ENCODE measurements at regions not wholly inside any gene's neighbourhood (a gene's known extent, or its start where the extent isn't known, plus 50 kb on each side); places are given as distances from the start of the nearest gene placed in this dataset.
A peak's percentile ranks its signal among the peaks of the same experiment; 100 is the strongest.

DNA sequence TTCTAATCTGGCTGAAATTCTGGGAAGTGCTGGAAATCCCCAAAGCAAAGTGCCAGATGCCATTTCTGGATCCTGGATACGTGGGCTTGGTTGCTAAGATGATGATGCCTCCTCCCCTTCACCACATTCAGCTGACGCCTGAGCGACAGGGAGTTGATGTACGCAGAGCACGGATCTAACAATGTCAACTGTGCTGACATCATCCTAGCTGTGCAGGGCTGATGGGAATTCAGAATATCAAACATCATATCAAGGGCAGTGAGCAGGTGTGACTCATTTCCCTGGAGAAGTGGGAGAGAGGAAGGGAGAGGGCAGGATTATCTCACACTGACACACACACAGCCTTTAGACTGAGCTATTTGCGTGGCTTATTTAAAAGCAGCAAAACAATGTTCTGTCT lies 92.6 kb upstream of the ZBTB20 start:
- Mint-ChIP-seq H3K27me3 (ENCODE audit: unreplicated experiment) (peaks cover 2% of the 10 kb centered on the region), H3K4me1 (ENCODE audit: low read depth, unreplicated experiment) (peaks cover 46% of the 10 kb centered on the region), H3K36me3 (ENCODE audit: unreplicated experiment) (no peaks in the 10 kb centered on the region), H3K4me3 (ENCODE audit: unreplicated experiment) (peak overlapping the region; percentile 62), H3K9me3 (ENCODE audit: unreplicated experiment) (peaks cover 6% of the 10 kb centered on the region), H3K27ac (ENCODE audit: unreplicated experiment) (peak overlapping the region; percentile 97)
- peak; percentile 64 for DNase-seq
- TF ChIP-seq, protein P1, sequence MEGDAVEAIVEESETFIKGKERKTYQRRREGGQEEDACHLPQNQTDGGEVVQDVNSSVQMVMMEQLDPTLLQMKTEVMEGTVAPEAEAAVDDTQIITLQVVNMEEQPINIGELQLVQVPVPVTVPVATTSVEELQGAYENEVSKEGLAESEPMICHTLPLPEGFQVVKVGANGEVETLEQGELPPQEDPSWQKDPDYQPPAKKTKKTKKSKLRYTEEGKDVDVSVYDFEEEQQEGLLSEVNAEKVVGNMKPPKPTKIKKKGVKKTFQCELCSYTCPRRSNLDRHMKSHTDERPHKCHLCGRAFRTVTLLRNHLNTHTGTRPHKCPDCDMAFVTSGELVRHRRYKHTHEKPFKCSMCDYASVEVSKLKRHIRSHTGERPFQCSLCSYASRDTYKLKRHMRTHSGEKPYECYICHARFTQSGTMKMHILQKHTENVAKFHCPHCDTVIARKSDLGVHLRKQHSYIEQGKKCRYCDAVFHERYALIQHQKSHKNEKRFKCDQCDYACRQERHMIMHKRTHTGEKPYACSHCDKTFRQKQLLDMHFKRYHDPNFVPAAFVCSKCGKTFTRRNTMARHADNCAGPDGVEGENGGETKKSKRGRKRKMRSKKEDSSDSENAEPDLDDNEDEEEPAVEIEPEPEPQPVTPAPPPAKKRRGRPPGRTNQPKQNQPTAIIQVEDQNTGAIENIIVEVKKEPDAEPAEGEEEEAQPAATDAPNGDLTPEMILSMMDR (IDR thresholded peaks at IDR 0.05; ENCODE audit: partially characterized antibody, unreplicated experiment): no peak

DNA sequence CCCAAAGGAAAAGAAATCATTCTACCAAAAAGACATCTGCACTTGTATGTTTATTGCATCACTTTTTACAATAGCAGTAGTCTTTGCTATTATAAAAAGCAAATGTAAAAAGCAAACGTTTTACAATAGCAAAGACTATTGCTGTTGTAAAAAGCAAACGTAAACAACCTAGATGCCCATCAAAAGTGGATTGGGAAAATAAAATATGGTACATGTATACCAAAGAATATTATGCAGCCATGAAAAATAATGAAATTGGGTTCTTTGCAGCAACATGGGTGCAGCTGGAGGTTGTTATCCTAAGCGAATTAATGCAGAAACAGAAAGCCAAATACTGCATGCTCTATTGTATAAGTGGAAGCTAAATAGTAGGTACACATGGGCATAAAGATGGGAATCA lies 97.3 kb upstream of the ZBTB20 start:
- H3K36me3 Mint-ChIP-seq (ENCODE audit: unreplicated experiment): no peaks in the 10 kb centered on the region

DNA sequence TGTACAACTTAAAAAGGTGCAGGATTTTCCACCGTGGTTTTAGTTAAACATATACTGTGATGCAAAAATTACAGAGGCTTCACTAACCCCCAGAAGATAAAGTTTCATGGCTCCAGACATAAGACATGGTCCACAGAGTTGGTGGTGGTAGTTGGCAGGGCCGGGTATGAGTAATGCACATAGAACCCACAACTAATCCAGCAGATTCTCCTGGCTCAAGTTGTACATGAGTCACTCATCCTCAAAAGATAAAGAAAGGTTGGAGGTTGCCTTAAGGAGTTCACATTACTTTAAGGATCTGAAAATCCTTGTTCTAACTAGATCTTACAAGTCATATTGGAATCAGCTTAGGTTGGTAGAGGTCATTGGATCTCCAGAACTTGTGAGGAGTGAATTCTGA lies 98.3 kb upstream of the ZBTB20 start:
- Mint-ChIP-seq H3K27me3 (ENCODE audit: unreplicated experiment) (no peaks in the 10 kb centered on the region), H3K4me3 (ENCODE audit: unreplicated experiment) (no peak overlapping the region), H3K9me3 (ENCODE audit: unreplicated experiment) (no peaks in the 10 kb centered on the region), H3K36me3 (ENCODE audit: unreplicated experiment) (no peaks in the 10 kb centered on the region), H3K4me1 (ENCODE audit: low read depth, unreplicated experiment) (peaks cover 6% of the 10 kb centered on the region), H3K27ac (ENCODE audit: unreplicated experiment) (no peak overlapping the region)
- DNase-seq: no peak
- TF ChIP-seq, protein P1 (IDR thresholded peaks at IDR 0.05; ENCODE audit: partially characterized antibody, unreplicated experiment): no peak

More for the DNA sequence above, 97.3 kb upstream of the ZBTB20 start:
- DNase-seq: no peak
- Mint-ChIP-seq H3K4me1 (ENCODE audit: low read depth, unreplicated experiment) (peaks cover 15% of the 10 kb centered on the region), H3K9me3 (ENCODE audit: unreplicated experiment) (no peaks in the 10 kb centered on the region), H3K27ac (ENCODE audit: unreplicated experiment) (no peak overlapping the region), H3K27me3 (ENCODE audit: unreplicated experiment) (no peaks in the 10 kb centered on the region), H3K4me3 (ENCODE audit: unreplicated experiment) (no peak overlapping the region)
- TF ChIP-seq, protein P1 (IDR thresholded peaks at IDR 0.05; ENCODE audit: partially characterized antibody, unreplicated experiment): no peak

DNA sequence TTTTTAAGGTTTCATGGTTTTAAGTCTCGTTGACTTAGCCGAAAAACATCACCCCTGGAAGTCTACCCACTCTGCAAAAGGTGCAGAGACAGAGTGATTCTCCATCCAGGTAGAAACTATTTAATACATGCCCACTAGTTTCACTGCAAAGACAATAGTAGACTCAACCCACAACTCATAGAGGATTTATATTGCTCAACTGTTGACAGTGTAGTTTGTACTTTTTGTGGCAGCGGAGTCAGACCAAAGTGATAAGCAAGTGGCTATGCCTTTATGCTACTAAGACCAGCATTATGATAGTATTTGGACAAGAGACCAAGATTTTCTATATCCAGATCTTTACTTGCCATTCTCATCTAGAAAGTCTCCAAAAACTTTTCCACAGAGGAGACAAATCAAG lies 98.8 kb upstream of the ZBTB20 start:
- DNase-seq: no peak
- H3K36me3 Mint-ChIP-seq (ENCODE audit: unreplicated experiment): no peaks in the 10 kb centered on the region
- no peaks in the 10 kb centered on the region for H3K9me3 Mint-ChIP-seq (ENCODE audit: unreplicated experiment)
- no peak overlapping the region for H3K4me3 Mint-ChIP-seq (ENCODE audit: unreplicated experiment)
- no peaks in the 10 kb centered on the region for H3K27me3 Mint-ChIP-seq (ENCODE audit: unreplicated experiment)
- peaks cover 4% of the 10 kb centered on the region for H3K4me1 Mint-ChIP-seq (ENCODE audit: low read depth, unreplicated experiment)
- TF ChIP-seq, protein P1 (IDR thresholded peaks at IDR 0.05; ENCODE audit: partially characterized antibody, unreplicated experiment): no peak
- no peak overlapping the region for H3K27ac Mint-ChIP-seq (ENCODE audit: unreplicated experiment)

DNA sequence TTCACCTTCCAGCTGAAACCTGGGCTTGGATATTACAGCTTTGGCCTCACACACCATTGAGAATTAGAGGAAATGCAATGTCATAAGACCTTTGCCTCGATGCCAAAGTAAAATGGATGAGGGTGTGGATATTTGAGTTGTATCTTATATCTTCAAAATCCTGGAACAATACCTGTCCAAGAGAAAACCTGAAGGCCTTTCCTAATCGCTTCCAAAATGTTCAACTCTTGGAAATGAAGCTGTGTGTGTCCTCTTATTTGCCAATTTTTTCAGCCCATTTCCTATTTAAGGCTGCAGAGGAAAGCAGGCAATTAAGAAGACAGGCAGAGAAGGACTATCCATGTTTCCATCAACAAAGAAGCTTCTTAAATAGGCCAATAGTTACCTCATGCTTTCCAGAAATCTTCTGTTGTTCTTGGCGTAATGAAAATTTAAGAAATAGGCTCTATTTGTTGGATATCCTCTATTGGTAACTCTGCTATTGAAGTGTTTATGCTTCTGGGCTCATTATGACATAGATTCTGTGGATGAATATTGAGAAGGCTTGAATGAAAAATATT lies 99.5 kb upstream of the ZBTB20 start:
- Mint-ChIP-seq H3K27me3 (ENCODE audit: unreplicated experiment) (no peaks in the 10 kb centered on the region), H3K4me3 (ENCODE audit: unreplicated experiment) (no peak overlapping the region), H3K4me1 (ENCODE audit: low read depth, unreplicated experiment) (peaks cover 4% of the 10 kb centered on the region), H3K9me3 (ENCODE audit: unreplicated experiment) (no peaks in the 10 kb centered on the region), H3K27ac (ENCODE audit: unreplicated experiment) (no peak overlapping the region), H3K36me3 (ENCODE audit: unreplicated experiment) (no peaks in the 10 kb centered on the region)
- DNase-seq: no peak
- TF ChIP-seq, protein P1 (IDR thresholded peaks at IDR 0.05; ENCODE audit: partially characterized antibody, unreplicated experiment): no peak
